ENCODE measurements at regions not wholly inside any gene's neighbourhood (a gene's known extent, or its start where the extent isn't known, plus 50 kb on each side); places are given as distances from the start of the nearest gene placed in this dataset.
"Not testable (repeated sequence)": the region's sequence is repeated elsewhere in the genome, so short reads cannot be mapped to it uniquely, and the experiment has no call there.

GRCh38 chrX:118239913-118240698, 105.8 kb upstream of the WDR44 start:
- H3K9ac ChIP-seq (ENCODE audit: insufficient read depth in 1 of 2, low read depth in 2 of 2, low read length in 2 of 2): no peak overlapping the region
- ChIA-PET POLR2A (no interaction called here), CTCF (ENCODE audit: low intra/inter-chr PET ratio) (no interaction called here)
- DNase-seq (ENCODE audit: extremely low read depth in 1 of 4, low spot score in 3 of 4): no peak
- FAIRE-seq: no peak
- no TSS peak for BruUV-seq (replicated peaks)
- intact Hi-C loops (cut with micrococcal nuclease) (no loop called here), in situ Hi-C loops (cut with MboI) (no loop called here)
- H3K36me3 ChIP-seq (ENCODE audit: control insufficient read depth, insufficient read depth, low read length): no peaks in the 10 kb centered on the region
- WGBS (ENCODE audit: insufficient coverage, low coverage, missing lambda C conversion rate): 2% methylated on average over 6 of the region's 6 CpGs
- no peaks in the 10 kb centered on the region for H3K9me3 ChIP-seq (replicated peaks; ENCODE audit: control insufficient read depth, insufficient read depth, low read depth, low read length)
- H3K9me1 ChIP-seq (ENCODE audit: control insufficient read depth, insufficient read depth, low read length): no peaks in the 10 kb centered on the region
- ATAC-seq: no peak
- H3K79me2 ChIP-seq (ENCODE audit: control insufficient read depth, insufficient read depth, low read length): no peaks in the 10 kb centered on the region
- no peak overlapping the region for H3K27ac ChIP-seq (ENCODE audit: extremely low read depth, low read depth, low read length)
- no peak overlapping the region for H3K4me3 ChIP-seq
- H4K20me1 ChIP-seq (replicated peaks; ENCODE audit: control insufficient read depth, insufficient read depth, low read length): no peaks in the 10 kb centered on the region
- H3K27me3 ChIP-seq (ENCODE audit: control insufficient read depth in 2 of 2, insufficient read depth in 2 of 2, low read length in 2 of 2): no peaks in the 10 kb centered on the region
- H3K4me1 ChIP-seq (replicated peaks in 1 of 2; ENCODE audit: control insufficient read depth in 2 of 2, insufficient read depth in 2 of 2, low read length in 2 of 2): no peaks in the 10 kb centered on the region
- no peak overlapping the region for H3K4me2 ChIP-seq (ENCODE audit: insufficient read depth, low read length)
- H2AFZ ChIP-seq (ENCODE audit: low read depth, low read length): no peak overlapping the region
- TF ChIP-seq ATF7 (IDR thresholded peaks at IDR 0.05) (no peak), NR1H2 (CRISPR knock-in tag; IDR thresholded peaks at IDR 0.05) (no peak), CAMTA2 (CRISPR knock-in tag; conservative IDR thresholded peaks at IDR 0.05) (no peak), ZFP36 (IDR thresholded peaks at IDR 0.05; ENCODE audit: low read depth, low read length, partially characterized antibody) (no peak), CEBPB (tag; IDR thresholded peaks at IDR 0.05) (no peak), RBM15 (IDR thresholded peaks at IDR 0.05; ENCODE audit: insufficient read depth, low read length) (no peak), HDAC6 (IDR thresholded peaks at IDR 0.05; ENCODE audit: low read depth, low read length) (no peak), ZNF75A (CRISPR knock-in tag; IDR thresholded peaks at IDR 0.05) (no peak)
- TF ChIP-seq, protein P1, sequence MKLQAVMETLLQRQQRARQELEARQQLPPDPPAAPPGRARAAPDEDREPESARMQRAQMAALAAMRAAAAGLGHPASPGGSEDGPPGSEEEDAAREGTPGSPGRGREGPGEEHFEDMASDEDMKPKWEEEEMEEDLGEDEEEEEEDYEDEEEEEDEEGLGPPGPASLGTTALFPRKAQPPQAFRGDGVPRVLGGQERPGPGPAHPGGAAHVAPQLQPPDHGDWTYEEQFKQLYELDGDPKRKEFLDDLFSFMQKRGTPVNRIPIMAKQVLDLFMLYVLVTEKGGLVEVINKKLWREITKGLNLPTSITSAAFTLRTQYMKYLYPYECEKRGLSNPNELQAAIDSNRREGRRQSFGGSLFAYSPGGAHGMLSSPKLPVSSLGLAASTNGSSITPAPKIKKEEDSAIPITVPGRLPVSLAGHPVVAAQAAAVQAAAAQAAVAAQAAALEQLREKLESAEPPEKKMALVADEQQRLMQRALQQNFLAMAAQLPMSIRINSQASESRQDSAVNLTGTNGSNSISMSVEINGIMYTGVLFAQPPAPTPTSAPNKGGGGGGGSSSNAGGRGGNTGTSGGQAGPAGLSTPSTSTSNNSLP (IDR thresholded peaks at IDR 0.05; ENCODE audit: borderline replicate concordance, low read depth, low read length): no peak

- CTCF ChIA-PET (ENCODE audit: low intra/inter-chr PET ratio); H4K20me1 ChIP-seq (replicated peaks; ENCODE audit: control insufficient read depth, insufficient read depth, low read length); H3K9me3 ChIP-seq (replicated peaks; ENCODE audit: control insufficient read depth, insufficient read depth, low read depth, low read length); H3K27me3 ChIP-seq (ENCODE audit: control insufficient read depth in 2 of 2, insufficient read depth in 2 of 2, low read length in 2 of 2); H3K36me3 ChIP-seq (ENCODE audit: control insufficient read depth, insufficient read depth, low read length); BruUV-seq (replicated peaks); H3K79me2 ChIP-seq (ENCODE audit: control insufficient read depth, insufficient read depth, low read length); H3K27ac ChIP-seq (ENCODE audit: extremely low read depth, low read depth, low read length); intact Hi-C loops (cut with micrococcal nuclease); POLR2A ChIA-PET; ATAC-seq; H2AFZ ChIP-seq (ENCODE audit: low read depth, low read length); DNase-seq (ENCODE audit: extremely low read depth in 1 of 4, low spot score in 3 of 4); H3K4me1 ChIP-seq (replicated peaks in 1 of 2; ENCODE audit: control insufficient read depth in 2 of 2, insufficient read depth in 2 of 2, low read length in 2 of 2); H3K9ac ChIP-seq (ENCODE audit: insufficient read depth in 1 of 2, low read depth in 2 of 2, low read length in 2 of 2); H3K4me2 ChIP-seq (ENCODE audit: insufficient read depth, low read length); H3K9me1 ChIP-seq (ENCODE audit: control insufficient read depth, insufficient read depth, low read length); in situ Hi-C loops (cut with MboI); FAIRE-seq; H3K4me3 ChIP-seq: not testable (repeated sequence)
- whole genome bisulfite sequencing (ENCODE audit: insufficient coverage, low coverage, missing lambda C conversion rate): no CpG with 5 or more reads among the region's 2 CpGs
These were observed 98.9 kb upstream of the WDR44 start for GRCh38 chrX:118246961-118247360.
